ENCODE measurements at regions not wholly inside any gene's neighbourhood (a gene's known extent, or its start where the extent isn't known, plus 50 kb on each side); places are given as distances from the start of the nearest gene placed in this dataset.
"Not testable (repeated sequence)": the region's sequence is repeated elsewhere in the genome, so short reads cannot be mapped to it uniquely, and the experiment has no call there.

DNA sequence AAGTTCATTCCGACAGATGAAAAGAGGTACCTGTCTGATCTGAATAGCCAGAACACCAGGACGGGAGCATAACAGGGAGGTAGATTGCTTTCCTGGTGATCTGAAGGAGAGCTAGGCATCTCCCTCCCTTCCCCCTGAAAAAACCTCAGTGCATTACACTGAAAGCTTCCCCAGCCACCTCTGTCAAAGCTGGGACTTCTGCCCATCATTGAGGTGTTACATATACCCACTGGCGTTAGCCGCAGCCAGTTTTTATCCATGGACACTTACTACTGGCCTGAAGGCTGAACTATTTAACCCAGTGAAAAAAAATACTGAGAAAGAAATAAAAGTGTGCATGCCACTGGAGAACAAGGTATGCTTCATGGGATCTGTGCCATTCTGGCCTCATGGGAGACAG is 568.3 kb upstream of the ADAMTS5 start:
- no peak for DNase-seq

DNA sequence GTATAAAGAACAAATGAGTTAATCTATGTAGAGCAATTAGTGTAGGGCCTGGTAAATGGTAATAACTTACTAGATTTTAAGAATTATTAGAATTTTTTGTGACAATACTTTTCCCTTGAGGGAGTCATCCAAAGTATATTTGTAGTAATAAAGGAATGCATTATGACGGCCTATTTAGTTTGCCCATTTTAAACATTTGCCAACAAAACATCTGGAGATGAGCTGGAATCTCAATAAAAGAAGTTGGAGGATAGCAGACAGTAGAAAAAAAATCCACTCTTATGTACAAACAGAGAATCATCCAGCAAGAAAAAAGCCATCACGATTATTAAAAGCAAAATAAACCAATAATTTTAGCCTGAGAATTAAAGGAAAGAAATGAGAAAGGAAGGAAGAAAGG is 567.3 kb upstream of the ADAMTS5 start:
- no peak for DNase-seq

DNA sequence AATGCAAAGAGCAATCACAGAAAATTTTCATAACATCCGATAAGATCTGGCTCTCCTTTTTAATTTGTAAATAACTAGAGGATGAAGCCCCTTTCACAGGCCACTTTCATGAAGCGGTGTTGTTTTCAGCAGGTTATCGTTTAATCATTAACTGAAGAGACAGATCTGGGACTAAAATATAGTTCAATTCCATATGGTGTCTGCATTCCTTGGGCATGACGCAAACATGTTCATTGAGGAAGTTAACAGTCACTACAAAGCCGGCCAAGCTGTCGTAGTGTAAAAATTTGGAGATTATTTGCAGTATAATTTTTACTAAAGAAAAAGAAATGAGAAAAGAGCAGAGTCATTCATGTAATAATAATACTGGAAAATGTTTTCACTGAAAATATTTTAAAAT is 565.2 kb upstream of the ADAMTS5 start:
- no peak for DNase-seq

DNA sequence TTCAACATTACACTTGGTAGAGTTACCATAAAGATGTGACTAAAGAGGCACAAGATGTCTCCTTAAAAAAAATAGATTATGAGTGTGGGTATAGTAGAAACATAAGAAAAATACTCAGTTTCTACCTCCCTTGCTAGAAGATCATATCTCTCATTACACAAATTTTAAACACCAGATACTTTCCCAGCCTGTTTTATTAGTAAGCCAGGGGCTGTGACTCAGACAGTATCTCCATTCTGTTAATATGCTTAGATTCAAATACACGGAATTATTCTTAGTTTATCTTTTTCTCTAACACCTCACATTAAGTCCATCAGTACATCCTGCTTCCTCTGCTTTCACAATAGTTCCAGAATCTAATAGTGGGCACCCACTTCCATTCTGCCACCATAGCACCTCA is 561.8 kb upstream of the ADAMTS5 start:
- no peak for DNase-seq

DNA sequence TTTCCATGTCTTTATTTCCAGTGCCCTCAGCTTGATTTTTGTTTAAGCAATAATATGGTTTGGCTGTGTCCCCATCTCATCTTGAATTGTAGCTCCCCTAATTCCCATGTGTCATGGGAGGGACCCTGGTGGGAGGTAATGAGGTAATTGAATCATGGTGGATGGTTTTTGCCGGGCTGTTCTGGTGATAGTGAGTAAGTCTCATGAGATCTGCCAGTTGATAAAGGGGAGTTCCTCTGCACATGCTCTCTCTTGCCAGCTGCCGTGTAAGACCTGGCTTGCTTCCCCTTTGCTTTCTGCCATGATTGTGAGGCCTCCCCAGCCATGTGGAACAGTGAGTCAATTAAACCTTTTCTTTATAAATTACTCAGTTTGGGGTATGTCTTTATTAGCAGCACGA is 559.6 kb upstream of the ADAMTS5 start:
- no peak for DNase-seq

DNA sequence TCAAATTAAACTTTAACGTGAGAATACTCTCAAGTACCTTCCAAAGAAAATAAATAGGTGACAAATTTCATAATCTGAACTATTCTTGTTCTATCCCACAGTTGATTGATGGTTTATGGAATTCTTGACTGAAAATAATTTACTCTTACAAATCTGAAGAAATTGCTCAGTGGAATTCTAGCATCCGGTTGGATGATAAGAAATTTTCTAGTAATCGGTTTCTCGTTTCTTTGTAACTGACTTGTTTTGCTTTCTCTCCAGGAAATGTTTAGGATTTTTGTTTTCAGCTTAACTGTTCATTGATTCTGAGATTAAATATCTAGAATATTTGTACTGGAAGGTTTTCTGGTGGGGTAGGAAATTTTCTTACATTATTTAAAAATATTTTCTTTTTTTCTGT is 558.9 kb upstream of the ADAMTS5 start:
- DNase-seq: no peak

DNA sequence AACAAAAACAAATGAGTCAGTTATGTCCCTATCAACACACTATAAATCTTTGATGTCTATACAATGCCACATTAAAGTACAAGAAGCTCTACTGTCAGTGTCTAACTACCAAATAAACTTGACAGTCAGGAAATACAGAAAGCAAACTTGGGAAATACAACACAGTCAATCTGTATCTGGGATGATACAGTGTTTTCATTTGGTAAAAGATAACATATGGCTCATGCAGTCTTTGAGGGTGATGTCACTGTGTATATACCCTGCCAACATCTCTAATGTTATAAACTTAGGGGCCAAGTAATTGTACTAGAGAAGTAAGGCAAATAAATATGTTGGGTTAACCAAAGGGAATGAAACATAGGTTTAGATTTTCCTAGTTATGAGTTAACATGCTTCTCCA is 552.5 kb upstream of the ADAMTS5 start:
- DNase-seq: no peak

DNA sequence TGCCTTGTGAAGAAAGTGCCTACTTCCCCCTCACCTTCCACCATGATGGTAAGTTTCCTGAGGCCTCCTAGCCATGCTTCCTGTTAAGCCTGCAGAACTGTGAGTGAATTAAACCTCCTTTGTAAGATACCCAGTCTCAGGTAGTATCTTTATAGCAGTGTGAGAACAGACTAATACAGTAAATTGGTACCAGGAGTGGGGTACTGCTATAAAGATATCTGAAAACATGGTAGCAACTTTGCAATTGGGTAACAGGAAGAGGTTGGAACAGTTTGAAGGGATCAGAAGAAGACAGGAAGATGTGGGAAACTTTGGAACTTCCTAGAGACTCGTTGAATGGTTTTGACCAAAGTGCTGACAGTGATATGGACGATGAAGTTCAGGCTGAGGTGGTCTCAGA is 550.3 kb upstream of the ADAMTS5 start:
- not testable (repeated sequence) for DNase-seq

DNA sequence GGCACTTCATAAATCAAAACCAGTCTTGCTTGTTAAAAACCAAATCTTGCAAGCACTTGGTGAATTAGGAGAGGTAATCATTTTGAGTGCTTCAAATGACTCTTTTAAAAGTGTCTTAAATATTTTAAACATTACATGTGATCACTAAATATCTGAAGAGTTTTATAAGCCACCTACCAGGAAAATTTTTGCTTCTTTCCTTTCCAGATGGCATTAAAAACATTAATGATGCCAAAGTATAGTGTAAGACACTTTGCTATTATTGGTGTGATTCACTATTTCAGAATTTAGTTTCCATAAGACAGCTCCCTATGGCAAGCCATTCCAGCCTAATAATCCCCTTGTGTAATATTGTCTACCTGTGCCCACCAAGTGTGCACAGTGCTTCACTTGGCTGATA is 548.8 kb upstream of the ADAMTS5 start:
- DNase-seq: no peak

DNA sequence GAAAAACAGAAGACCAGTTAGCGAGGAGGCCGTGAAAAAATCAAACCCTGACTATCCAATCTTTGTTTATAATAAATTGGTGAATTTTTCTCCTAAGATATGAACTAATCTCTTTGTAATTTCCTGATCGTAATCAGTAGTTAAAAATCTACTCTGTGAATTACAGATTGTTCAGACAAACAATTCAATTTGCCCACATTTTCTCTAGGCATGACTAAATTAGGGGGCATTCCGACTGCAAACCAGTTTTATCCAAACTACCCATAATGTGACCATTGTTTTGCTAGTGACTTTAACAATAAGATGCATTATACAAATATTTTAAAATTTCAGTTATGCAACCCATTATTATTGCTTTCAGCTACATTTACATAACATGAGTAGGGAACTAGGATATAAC is 546.9 kb upstream of the ADAMTS5 start:
- no peak for DNase-seq

DNA sequence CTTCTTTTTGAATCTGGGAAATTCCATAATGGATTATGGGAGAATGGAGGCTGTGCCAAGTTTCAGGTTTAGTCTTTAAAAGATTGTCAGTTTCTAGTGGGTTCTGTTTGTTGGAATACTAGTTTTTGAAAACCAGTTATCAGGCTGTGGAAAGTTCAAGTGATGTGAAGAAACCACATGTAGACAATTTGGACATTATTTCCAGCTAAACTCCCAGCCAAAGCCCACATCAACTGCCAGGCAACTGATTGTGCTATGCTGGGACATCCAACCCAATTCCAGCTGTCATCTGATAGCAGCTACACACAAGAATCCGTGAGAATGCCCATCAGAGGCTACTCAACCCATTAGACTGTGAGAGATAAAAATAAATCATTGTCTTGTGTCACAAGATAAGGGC is 546.1 kb upstream of the ADAMTS5 start:
- DNase-seq: no peak

DNA sequence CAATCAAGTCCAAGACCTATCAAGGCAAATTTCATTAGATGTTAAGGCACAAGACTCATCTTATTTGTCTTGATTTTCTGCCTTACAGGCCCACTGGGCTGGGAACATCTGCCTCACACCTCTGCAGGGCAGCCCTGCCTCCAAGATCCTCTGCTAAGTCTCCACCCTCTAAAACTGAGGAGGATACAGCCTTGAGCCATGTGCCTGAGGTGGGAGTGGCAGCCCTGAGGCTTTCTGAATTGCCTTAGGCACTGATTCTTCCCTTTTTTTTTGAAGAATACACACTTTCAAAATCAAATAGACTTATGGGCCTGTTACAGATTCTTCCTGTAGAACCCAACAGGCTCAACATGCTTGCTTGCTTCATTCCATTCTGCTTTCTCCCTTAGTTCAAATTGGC is 544.3 kb upstream of the ADAMTS5 start:
- no peak for DNase-seq

DNA sequence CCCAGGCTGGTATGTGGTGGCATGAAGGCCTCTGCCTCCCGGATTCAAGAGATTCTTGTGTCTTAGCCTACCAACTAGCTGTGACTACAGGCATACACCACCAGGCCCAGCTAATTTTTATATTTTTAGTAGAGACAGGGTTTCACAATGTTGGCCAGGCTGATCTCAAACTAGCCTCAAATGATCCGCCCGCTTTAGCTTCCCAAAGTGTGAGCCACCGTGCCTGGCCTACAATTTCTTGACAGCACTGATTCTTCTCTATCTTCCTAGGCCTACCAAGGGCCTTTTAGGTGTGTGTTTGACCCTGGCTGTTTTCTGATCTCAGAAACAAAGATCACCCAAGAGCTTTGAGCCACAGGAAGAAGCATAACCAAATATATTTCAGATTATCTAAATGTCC is 540.8 kb upstream of the ADAMTS5 start:
- no peak for DNase-seq

DNA sequence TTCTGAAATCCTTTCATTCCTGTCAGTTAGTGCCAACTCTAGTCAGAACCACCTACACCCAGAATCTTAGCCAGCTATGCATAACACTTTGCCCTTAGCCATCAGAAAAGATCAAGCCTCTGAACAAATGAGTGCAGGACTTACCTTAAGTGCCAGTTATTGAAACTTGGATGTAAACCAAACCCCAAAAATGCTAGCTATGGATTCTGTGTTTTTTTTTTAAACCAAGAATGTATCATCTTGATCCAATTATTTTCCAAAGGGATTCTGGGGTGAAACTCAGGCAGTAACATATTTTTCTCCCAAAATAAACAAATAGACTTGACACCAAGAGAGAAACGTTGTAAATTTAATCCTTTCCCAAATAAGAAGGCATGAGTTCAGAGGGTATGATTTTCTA is 538.6 kb upstream of the ADAMTS5 start:
- no peak for DNase-seq

DNA sequence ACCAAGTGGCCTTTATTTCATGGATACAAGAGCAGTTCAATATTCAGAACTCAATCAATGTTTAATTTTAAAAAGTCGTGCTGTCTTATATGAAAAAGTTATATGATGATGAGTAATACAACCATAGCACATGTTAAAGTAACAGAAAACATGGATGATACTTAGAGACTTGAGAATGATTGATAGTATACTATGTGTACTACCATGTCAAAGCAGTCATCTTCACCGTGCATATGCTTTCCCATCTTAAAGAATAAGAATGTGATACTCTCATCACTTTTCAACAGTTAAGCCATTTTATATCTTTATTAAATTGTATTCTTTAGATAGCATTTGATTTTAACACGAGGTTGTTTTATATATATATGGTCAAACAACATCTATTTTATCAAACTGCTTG is 535.9 kb upstream of the ADAMTS5 start:
- no peak for DNase-seq

DNA sequence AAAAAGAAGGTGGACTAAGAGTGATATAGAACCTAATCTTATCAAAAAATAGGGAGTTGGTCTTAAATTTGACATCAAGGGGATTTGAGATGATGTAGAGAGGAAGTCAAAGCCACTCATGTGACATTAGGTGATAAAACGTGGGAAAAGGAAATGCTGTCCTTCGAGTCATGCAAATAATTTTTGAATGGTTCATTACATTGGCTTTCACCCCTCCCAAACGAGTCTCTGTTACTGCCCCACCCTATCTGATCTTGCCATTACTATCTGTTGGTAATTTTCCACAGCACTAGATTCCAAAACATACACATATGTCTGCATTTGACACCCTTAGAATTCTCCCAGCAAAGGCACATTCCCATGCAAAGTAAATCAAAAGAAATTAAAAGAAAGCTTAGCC is 531.1 kb upstream of the ADAMTS5 start:
- no peak for DNase-seq

DNA sequence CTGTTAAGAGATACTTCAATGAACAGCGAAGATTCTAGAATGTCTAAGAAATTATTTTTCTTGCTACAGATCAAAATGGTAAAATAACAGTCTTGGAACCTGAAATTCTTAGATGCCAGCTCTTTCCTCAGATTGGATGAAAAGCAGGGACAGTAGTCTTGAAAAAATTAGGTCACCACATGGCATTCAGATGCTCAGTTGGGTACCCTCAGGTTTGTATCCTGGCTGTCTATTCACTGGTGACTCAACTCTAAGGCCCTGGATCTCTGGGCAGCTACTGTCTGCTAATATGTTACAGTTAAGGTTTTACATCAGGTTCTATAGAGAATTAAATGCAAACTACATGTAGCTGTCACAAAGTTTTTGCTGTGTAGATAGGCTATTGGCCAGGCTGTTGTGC is 528.9 kb upstream of the ADAMTS5 start:
- no peak for DNase-seq

DNA sequence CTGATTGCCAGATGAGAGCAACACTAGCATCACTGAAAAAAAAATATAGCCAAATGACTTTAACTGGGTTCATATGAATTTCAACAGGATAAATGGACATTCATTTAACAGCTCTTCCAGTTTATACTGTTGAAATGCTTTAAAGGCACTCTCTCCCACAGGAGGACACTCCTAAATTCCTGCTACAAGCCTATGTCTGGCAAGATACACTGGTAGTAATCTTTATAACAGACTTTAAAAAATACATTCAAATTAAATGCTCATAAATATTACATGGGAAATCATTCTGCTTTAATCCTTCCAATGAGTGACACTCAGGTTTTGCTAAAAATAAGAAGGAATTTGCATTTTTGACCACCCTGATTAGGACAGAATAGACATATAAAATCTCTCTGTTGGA is 526.7 kb upstream of the ADAMTS5 start:
- DNase-seq: no peak

DNA sequence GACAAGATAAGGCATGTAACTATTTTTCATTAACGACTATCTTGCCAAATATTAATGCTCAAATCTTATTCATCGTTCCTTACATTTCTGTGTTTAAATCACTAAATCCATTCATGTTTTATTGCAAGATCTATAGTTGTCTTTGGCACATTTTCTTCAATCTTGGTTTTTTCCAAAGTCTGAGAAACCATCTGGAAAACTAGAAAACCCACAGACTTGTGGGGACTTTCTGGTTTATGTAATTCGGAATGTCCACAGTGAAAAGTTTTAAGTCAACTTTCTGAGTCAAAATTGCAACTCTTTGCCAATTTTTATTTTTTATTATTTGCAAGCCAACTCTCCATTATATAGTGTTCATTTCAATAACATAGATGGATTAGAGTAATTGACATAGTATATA is 520.8 kb upstream of the ADAMTS5 start:
- DNase-seq: no peak

DNA sequence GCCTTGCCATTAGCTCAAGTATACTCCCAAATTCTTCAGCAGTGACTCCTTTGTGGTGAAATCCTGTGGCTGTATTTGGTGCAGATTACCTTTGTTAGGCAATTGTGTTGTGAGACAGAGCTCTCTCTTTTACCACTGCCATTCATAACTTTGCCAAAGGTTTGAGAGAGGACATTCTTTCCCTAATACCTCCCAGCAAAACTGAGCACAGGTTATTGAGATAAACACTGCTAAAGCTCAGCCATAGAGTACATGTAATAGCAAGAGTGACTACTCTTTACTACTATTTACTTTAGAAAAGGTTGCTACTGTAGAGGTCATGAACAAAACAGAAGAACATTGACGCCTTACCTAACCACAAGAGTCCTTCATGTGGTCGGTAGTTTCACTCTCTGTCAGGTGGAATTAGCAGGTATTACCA is 514.0 kb upstream of the ADAMTS5 start:
- DNase-seq: no peak

DNA sequence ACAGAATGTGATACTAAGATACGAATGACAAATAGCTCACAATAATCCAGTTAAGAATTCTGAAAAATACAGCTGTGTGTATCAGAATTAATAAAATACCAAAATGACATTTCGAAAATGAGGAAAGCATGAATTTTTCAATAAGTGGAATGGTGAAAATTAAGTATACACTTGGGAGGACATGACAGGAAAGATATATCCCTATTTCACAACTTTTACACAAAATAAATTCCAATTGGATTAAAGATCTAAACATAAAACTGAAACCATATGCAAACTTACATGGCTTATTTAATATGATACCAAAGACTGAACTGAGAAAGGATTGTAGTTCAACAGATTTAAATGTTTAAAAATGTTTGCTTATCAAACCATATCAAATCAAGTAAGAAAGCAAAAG is 510.4 kb upstream of the ADAMTS5 start:
- no peak for DNase-seq

DNA sequence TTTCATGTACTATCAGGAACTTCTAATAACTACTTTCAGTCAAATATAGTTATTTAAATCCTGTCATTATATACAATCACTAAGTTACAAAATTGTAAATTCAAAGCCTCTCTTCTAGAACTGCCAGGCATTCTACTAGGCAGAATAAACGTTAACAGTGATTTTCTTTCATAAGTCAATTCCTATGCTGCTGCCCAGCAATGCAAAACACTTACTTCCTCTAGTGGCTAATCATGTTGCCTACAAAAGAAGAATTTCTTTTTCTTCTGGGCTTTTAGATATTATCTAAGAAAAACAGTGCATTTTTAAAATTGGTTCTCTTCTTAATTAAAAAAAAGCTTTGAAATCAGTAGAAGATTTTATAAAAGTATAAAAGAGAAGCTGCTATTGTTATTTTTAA is 509.8 kb upstream of the ADAMTS5 start:
- DNase-seq: no peak

DNA sequence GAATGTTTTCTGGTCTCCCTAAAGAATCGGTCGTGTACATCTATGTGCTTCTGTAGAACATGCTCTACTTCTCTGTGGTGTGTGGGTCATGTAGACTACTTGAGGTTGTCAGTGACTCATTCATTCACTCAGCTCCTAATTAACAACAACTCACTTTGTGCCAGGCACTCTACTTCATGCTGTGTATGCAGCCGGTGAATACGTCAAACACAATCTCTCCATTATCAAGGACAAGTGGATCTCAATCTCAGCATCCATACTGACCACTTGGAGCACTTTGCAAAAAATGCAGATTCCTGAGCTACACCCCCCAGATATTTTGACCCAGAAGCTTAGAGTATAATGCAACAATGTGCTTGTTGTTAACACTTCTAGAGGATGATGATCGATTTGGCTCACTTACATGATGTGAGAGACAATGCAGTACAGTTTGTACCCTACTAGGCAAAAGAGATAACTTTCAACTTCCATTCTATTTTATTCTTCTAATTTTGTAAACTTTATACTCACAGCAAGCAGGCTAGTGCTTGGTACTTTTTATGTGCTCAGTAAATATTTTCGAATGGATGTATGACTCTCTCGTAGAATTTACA is 508.6 kb upstream of the ADAMTS5 start:
- no peak for DNase-seq

DNA sequence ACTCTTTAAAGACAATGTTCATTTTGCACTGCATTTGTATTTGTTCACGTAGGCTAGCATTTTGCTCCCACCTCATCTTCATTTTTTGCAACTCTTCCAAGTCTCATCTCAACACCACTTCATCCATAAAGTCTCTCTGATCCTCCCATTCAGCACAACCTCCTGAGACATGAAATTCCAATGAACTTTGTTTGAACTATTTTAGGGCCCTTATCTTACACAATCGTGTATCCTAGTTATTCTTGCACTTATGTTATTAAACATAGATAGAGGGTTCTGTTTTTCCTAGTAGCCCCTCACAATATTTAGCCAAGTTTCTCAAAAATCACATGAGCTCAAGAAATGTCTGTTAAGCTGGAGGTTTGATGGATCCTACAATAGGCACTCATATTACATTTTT is 500.5 kb upstream of the ADAMTS5 start:
- DNase-seq: no peak

DNA sequence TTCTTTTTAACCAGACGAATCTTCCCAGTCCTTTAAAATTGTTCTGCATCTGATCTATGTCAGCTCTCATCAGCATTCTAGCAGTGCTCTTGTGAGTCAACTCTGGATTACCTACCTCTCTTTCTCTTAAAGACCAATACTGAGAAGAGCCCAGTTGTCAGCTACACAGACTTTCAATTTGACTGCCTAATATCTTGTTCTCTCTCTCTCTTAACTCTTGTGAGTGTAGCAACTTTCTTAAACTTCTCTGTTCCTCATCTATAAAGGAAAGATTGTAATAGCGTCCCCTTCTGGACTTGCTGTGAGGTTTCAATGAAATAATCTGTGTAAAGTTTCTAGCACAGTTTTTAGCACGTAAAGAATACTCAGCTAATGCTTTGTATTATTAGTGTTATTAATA is 499.3 kb upstream of the ADAMTS5 start:
- no peak for DNase-seq

DNA sequence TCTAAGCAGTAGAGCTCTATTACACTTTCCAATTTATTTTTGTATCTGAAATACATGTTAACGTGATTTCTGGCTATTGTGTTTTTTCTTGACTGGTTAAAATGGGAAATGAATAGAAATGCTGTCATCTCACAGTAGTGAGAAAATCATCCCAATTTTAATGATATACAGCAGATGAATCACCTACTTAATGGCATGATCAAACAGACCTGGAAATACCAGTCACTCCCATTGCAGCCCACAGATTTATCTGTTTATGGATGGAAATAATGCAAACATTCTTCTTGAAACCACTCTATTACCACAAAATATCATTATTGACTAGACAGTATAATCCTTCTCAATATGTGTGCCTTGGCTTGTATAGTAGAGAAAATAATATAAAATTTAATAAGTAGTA is 497.8 kb upstream of the ADAMTS5 start:
- DNase-seq: no peak

Data from inflammatory macrophage (primary cell).